IMR-90 (cell line): ENCODE measurements at regions not wholly inside any gene's neighbourhood (a gene's known extent, or its start where the extent isn't known, plus 50 kb on each side); places are given as distances from the start of the nearest gene placed in this dataset.

Source experiments
- ATAC-seq: fragments of 200-7000 bp; cut with Tn5 transposase; 2 replicates; pipeline ENCODE4 v1.9.1; 2020; ENCODE audit warnings: low read depth, mild to moderate bottlenecking, moderate library complexity
- BruUV-seq: library from RNA; stranded (reverse); fragments of 400-500 nt; replicated peaks from 2 replicates; lab custom pipeline; 2021; lab: Mats Ljungman, UMichigan
- CTCF ChIA-PET: fragments of 300-600 bp; formaldehyde crosslinking; extraction: SDS; loops from one replicate; lab custom pipeline; 2021; ENCODE audit warnings: antibody characterized with exemption; lab: Yijun Ruan, JAX
- POLR2A ChIA-PET: fragments of 300-600 bp; sonication (Branson Sonifier 250); formaldehyde crosslinking; loops from one replicate; lab custom pipeline; 2022; ENCODE audit warnings: antibody characterized with exemption; ENCODE audit not compliant: unreplicated experiment; lab: Charles Lee
- DNase-seq: peaks from one replicate; pipeline ENCODE4 v3.0.0; 2013
- H2AFZ ChIP-seq: replicated peaks from 2 replicates; pipeline ENCODE3; 2013; ENCODE audit warnings: low read length, mild to moderate bottlenecking; ENCODE audit not compliant: poor library complexity
- H2AK5ac ChIP-seq: 2 replicates; pipeline ENCODE4 v1.6.1; 2013; ENCODE audit warnings: low read depth, low read length, inconsistent platforms
- H2AK9ac ChIP-seq: replicated peaks from 2 replicates; pipeline ENCODE3; 2013; ENCODE audit warnings: mild to moderate bottlenecking, low read depth, low read length, moderate library complexity; ENCODE audit not compliant: poor library complexity
- H2BK120ac ChIP-seq: 2 replicates; pipeline ENCODE4 v1.6.1; 2013; ENCODE audit warnings: low read depth, low read length, inconsistent platforms
- H2BK15ac ChIP-seq: 3 replicates; pipeline ENCODE4 v1.6.1; 2013; ENCODE audit warnings: low read depth, low read length, inconsistent platforms
- H2BK20ac ChIP-seq: 2 replicates; pipeline ENCODE4 v1.6.1; 2013; ENCODE audit warnings: low read depth, mild to moderate bottlenecking, inconsistent platforms, low read length, moderate library complexity
- H2BK5ac ChIP-seq: 2 replicates; pipeline ENCODE4 v1.6.1; 2013; ENCODE audit warnings: mild to moderate bottlenecking, low read depth, low read length, inconsistent platforms; ENCODE audit not compliant: poor library complexity, severe bottlenecking
- H3K14ac ChIP-seq: replicated peaks from 2 replicates; pipeline ENCODE4 v1.6.1; 2013; ENCODE audit warnings: low read depth, low read length, inconsistent platforms
- H3K18ac ChIP-seq: 2 replicates; pipeline ENCODE4 v1.6.1; 2013; ENCODE audit warnings: low read depth, low read length, control low read depth
- H3K23ac ChIP-seq: 2 replicates; pipeline ENCODE4 v1.6.1; 2013; ENCODE audit warnings: low read depth, low read length, inconsistent platforms
- H3K27ac ChIP-seq: 2 replicates; pipeline ENCODE4 v1.5.1; 2013; ENCODE audit warnings: mild to moderate bottlenecking, control low read depth, low read length; ENCODE audit not compliant: insufficient read depth
- H3K27me3 ChIP-seq: 2 replicates; pipeline ENCODE4 v1.6.1; 2013; ENCODE audit warnings: low read length; ENCODE audit not compliant: control insufficient read depth, insufficient read depth
- H3K36me3 ChIP-seq: 2 replicates; pipeline ENCODE4 v1.6.1; 2013; ENCODE audit warnings: low read length, mixed read lengths; ENCODE audit not compliant: control insufficient read depth, insufficient read depth
- H3K4ac ChIP-seq: 2 replicates; pipeline ENCODE4 v1.6.1; 2013; ENCODE audit warnings: low read depth, low read length, inconsistent platforms
- H3K4me1 ChIP-seq: 2 replicates; pipeline ENCODE4 v1.6.1; 2013; ENCODE audit warnings: low read length, mixed read lengths; ENCODE audit not compliant: control insufficient read depth, insufficient read depth
- H3K4me2 ChIP-seq: 2 replicates; pipeline ENCODE4 v1.6.1; 2013; ENCODE audit warnings: low read depth, mild to moderate bottlenecking, control low read depth, low read length, moderate library complexity
- H3K4me3 ChIP-seq: 2 replicates; pipeline ENCODE4 v1.5.1; 2013; ENCODE audit warnings: low read depth, mild to moderate bottlenecking, control low read depth, low read length, moderate library complexity; ENCODE audit not compliant: insufficient read depth
- H3K56ac ChIP-seq: 2 replicates; pipeline ENCODE4 v1.6.1; 2013; ENCODE audit warnings: low read length, inconsistent platforms; ENCODE audit not compliant: insufficient read depth; ENCODE audit errors: extremely low read depth
- H3K79me1 ChIP-seq, 2 experiments: 2 replicates each; pipeline ENCODE4 v1.6.1; 2013; ENCODE audit warnings: low read length in 2 of 2, inconsistent platforms in 1 of 2, low read depth in 1 of 2
- H3K9ac ChIP-seq: 2 replicates; pipeline ENCODE4 v1.6.1; 2013; ENCODE audit warnings: low read depth, low read length, control low read depth
- H3K9me1 ChIP-seq: 2 replicates; pipeline ENCODE4 v1.6.1; 2013; ENCODE audit warnings: low read length, inconsistent platforms; ENCODE audit not compliant: insufficient read depth
- H3K9me3 ChIP-seq: 2 replicates; pipeline ENCODE4 v1.6.1; 2013; ENCODE audit warnings: low read length; ENCODE audit not compliant: control insufficient read depth, insufficient read depth
- H4K20me1 ChIP-seq: 2 replicates; pipeline ENCODE4 v1.6.1; 2013; ENCODE audit warnings: low read length, inconsistent platforms; ENCODE audit not compliant: insufficient read depth
- H4K5ac ChIP-seq: 2 replicates; pipeline ENCODE4 v1.6.1; 2013; ENCODE audit warnings: mild to moderate bottlenecking, low read depth, low read length, control low read depth
- H4K8ac ChIP-seq, 2 experiments: 2 replicates each; pipeline ENCODE4 v1.6.1; 2013; ENCODE audit warnings: low read depth in 2 of 2, low read length in 2 of 2, control low read depth in 1 of 2, inconsistent platforms in 1 of 2
- H4K91ac ChIP-seq: 2 replicates; pipeline ENCODE4 v1.6.1; 2013; ENCODE audit warnings: low read depth, low read length, inconsistent platforms; ENCODE audit not compliant: insufficient read depth
- BHLHE40 ChIP-seq: fragments of 150-350 bp; IDR thresholded peaks from 2 replicates; pipeline ENCODE4 v1.6.1; 2016; ENCODE audit warnings: mild to moderate bottlenecking, low read depth, low read length
- CEBPB ChIP-seq: IDR thresholded peaks from 2 replicates; pipeline ENCODE4 v1.6.1; 2012; ENCODE audit warnings: low read depth, low read length, improper control_type of control experiment
- CHD1 ChIP-seq: IDR thresholded peaks from 2 replicates; pipeline ENCODE4 v1.6.1; 2012; ENCODE audit warnings: low read depth, low read length, improper control_type of control experiment
- CTCF ChIP-seq: conservative IDR thresholded peaks from 2 replicates; pipeline ENCODE4 v1.5.1; 2012; ENCODE audit warnings: mild to moderate bottlenecking, low read depth, low read length, improper control_type of control experiment
- ELK1 ChIP-seq: fragments of 150-350 bp; IDR thresholded peaks from 2 replicates; pipeline ENCODE4 v1.6.1; 2016; ENCODE audit warnings: low read depth, mild to moderate bottlenecking, low read length, moderate library complexity, borderline replicate concordance
- FOS ChIP-seq: fragments of 150-350 bp; IDR thresholded peaks from 2 replicates; pipeline ENCODE4 v1.6.1; 2016; ENCODE audit warnings: low read depth, low read length
- MAFK ChIP-seq: IDR thresholded peaks from 2 replicates; pipeline ENCODE4 v1.6.1; 2012; ENCODE audit warnings: low read depth, low read length, improper control_type of control experiment
- MAZ ChIP-seq: IDR thresholded peaks from 2 replicates; pipeline ENCODE4 v1.6.1; 2012; ENCODE audit warnings: low read depth, mild to moderate bottlenecking, low read length, improper control_type of control experiment, moderate library complexity, borderline replicate concordance
- MXI1 ChIP-seq: IDR thresholded peaks from 2 replicates; pipeline ENCODE4 v1.6.1; 2012; ENCODE audit warnings: low read depth, mild to moderate bottlenecking, low read length, moderate library complexity, borderline replicate concordance
- NFE2L2 ChIP-seq: fragments of 150-350 bp; IDR thresholded peaks from 2 replicates; pipeline ENCODE4 v1.6.1; 2016; ENCODE audit warnings: low read depth, mild to moderate bottlenecking, low read length
- POLR2A ChIP-seq: IDR thresholded peaks from 2 replicates; pipeline ENCODE4 v1.6.1; 2012; ENCODE audit warnings: mild to moderate bottlenecking, low read depth, low read length
- RAD21 ChIP-seq: IDR thresholded peaks from 2 replicates; pipeline ENCODE4 v1.6.1; 2012; ENCODE audit warnings: low read length, improper control_type of control experiment
- RCOR1 ChIP-seq: IDR thresholded peaks from 2 replicates; pipeline ENCODE4 v1.6.1; 2012; ENCODE audit warnings: mild to moderate bottlenecking, low read length, improper control_type of control experiment; ENCODE audit not compliant: insufficient replicate concordance
- RFX5 ChIP-seq: IDR thresholded peaks from 2 replicates; pipeline ENCODE4 v1.8.0; 2012; ENCODE audit warnings: low read depth, mild to moderate bottlenecking, low read length, moderate library complexity
- SMC3 ChIP-seq: fragments of 150-350 bp; IDR thresholded peaks from 2 replicates; pipeline ENCODE4 v1.6.1; 2016; ENCODE audit warnings: low read depth, mild to moderate bottlenecking, antibody characterized with exemption, low read length, moderate library complexity
- USF2 ChIP-seq: fragments of 150-350 bp; IDR thresholded peaks from 2 replicates; pipeline ENCODE4 v1.6.1; 2017; ENCODE audit warnings: mild to moderate bottlenecking, antibody characterized with exemption, low read length, low read depth
- WGBS, 2 experiments: methylation state at CpG; one replicate each; pipeline versions ENCODE4 v1.1.5 to v1.1.7; 2013; ENCODE audit warnings: missing lambda C conversion rate in 2 of 2; ENCODE audit not compliant: insufficient read length in 1 of 2; ENCODE audit errors: extremely low coverage in 2 of 2; 5-methylcytosine and 5-hydroxymethylcytosine counted together
- dilution Hi-C: fragments of 300-500 bp; cut with HindIII; formaldehyde crosslinking; loops from one replicate; pipeline ENCODE4 v1.14.3; 2018; ENCODE audit warnings: low sequenced_read_pairs; ENCODE audit not compliant: unreplicated experiment
- in situ Hi-C: fragments of 300-500 bp; cut with MboI; formaldehyde crosslinking; loops from 3 replicates; pipeline ENCODE4 v1.14.3; 2019; ENCODE audit warnings: low sequenced_read_pairs, inconsistent platforms, mixed read lengths
- intact Hi-C: fragments of 100-400 bp; cut with micrococcal nuclease; formaldehyde crosslinking; loops from 2 replicates; pipeline ENCODE4 v1.10.0; 2022

GRCh38 chr9:80078826-80079225 is 507.1 kb downstream of the TLE4 start:
- no peak for ATAC-seq
- no peak for DNase-seq
- H3K4me2 ChIP-seq, result no peak overlapping the region

More at GRCh38 chr9:80078826-80079225, 507.1 kb downstream of the TLE4 start:
- Histone ChIP-seq H3K23ac (no peak overlapping the region), H3K14ac (no peak overlapping the region), H2AK9ac (no peak overlapping the region), H3K4me1 (no peaks in the 10 kb centered on the region), H3K9me1 (no peaks in the 10 kb centered on the region), H2BK20ac (no peak overlapping the region), H4K91ac (no peak overlapping the region), H3K4ac (no peak overlapping the region), H4K5ac (no peak overlapping the region), H3K56ac (no peak overlapping the region), H2BK5ac (no peak overlapping the region), H3K9me3 (no peaks in the 10 kb centered on the region), H3K9ac (no peak overlapping the region), H3K36me3 (no peaks in the 10 kb centered on the region), H2AK5ac (no peak overlapping the region), H2AFZ (no peak overlapping the region), H2BK15ac (no peak overlapping the region), H3K27ac (no peak overlapping the region), H3K18ac (no peak overlapping the region), H3K27me3 (no peaks in the 10 kb centered on the region), H2BK120ac (no peak overlapping the region), H3K79me1 (no peaks in the 10 kb centered on the region), H4K8ac (no peak overlapping the region), H4K20me1 (no peaks in the 10 kb centered on the region), H3K4me3 (no peak overlapping the region)
- dilution Hi-C loops, result no loop called here
- intact Hi-C loops, result no loop called here
- TF ChIP-seq RAD21, result no peak
- TF ChIP-seq RCOR1, result no peak
- TF ChIP-seq MAZ, result no peak
- TF ChIP-seq CEBPB, result no peak
- no peak for TF ChIP-seq RFX5
- TF ChIP-seq CHD1, result no peak
- TF ChIP-seq FOS, result no peak
- TF ChIP-seq SMC3, result no peak
- no peak for TF ChIP-seq USF2
- TF ChIP-seq ELK1, result no peak
- TF ChIP-seq MAFK, result no peak
- TF ChIP-seq NFE2L2, result no peak
- no peak for TF ChIP-seq CTCF
- TF ChIP-seq BHLHE40, result no peak
- TF ChIP-seq POLR2A, result no peak
- TF ChIP-seq MXI1, result no peak
- in situ Hi-C loops, result no loop called here
- CTCF ChIA-PET, result interaction anchor here (1.8 kb wide), 1 partner anchor 16 kb away, joined by 4 read pairs; no protein-coding TSS in a partner anchor
- whole genome bisulfite sequencing, 2 experiments, result no CpG with 5 or more reads among the region's 1 CpG
- POLR2A ChIA-PET, result no interaction called here
- BruUV-seq, result no TSS peak
